Suprapubic skin (tissue), 4 donors: ENCODE measurements at regions not wholly inside any gene's neighbourhood (a gene's known extent, or its start where the extent isn't known, plus 50 kb on each side); places are given as distances from the start of the nearest gene placed in this dataset.

Experiments
- DNase-seq, 2 donors: peaks; one replicate each; pipeline ENCODE4 v3.0.0-alpha.2; 2019; ENCODE audit warnings: low spot score in 2 of 2
- H3K27ac ChIP-seq: fragments of 200-600 bp; sonication (generic); one replicate; pipeline ENCODE4 v1.5.1; 2019
- H3K27me3 ChIP-seq: fragments of 200-600 bp; sonication (generic); one replicate; pipeline ENCODE4 v1.5.1; 2019
- H3K36me3 ChIP-seq: fragments of 200-600 bp; sonication (generic); one replicate; pipeline ENCODE4 v1.5.1; 2019
- H3K4me1 ChIP-seq: fragments of 200-600 bp; sonication (generic); one replicate; pipeline ENCODE4 v1.5.1; 2019
- H3K4me3 ChIP-seq: fragments of 200-600 bp; sonication (generic); one replicate; pipeline ENCODE4 v1.5.1; 2019; ENCODE audit warnings: mild to moderate bottlenecking
- H3K9me3 ChIP-seq: fragments of 200-600 bp; sonication (generic); one replicate; pipeline ENCODE4 v1.5.1; 2019
- CTCF ChIP-seq, 2 donors: fragments of 200-600 bp in 1 of 2; fragments of 450-650 bp in 1 of 2; sonication (generic) in 1 of 2; IDR thresholded peaks; one replicate each; pipeline ENCODE4 v1.5.1; 2016 to 2019; ENCODE audit warnings: antibody characterized with exemption in 2 of 2, mild to moderate bottlenecking in 1 of 2, moderate library complexity in 1 of 2
- EP300 ChIP-seq: sonication (generic); formaldehyde crosslinking; IDR thresholded peaks from one replicate; pipeline ENCODE4 v1.6.1; 2017; ENCODE audit warnings: antibody characterized with exemption
- POLR2A ChIP-seq, 2 donors: fragments of 450-650 bp; IDR thresholded peaks; one replicate each; pipeline ENCODE4 v1.6.1; 2017; ENCODE audit warnings: antibody characterized with exemption in 2 of 2, mild to moderate bottlenecking in 2 of 2, moderate library complexity in 2 of 2
- POLR2AphosphoS5 ChIP-seq, 3 donors: sonication (generic); formaldehyde crosslinking; IDR thresholded peaks; one replicate each; pipeline ENCODE4 v1.6.1; 2017; ENCODE audit warnings: antibody characterized with exemption in 3 of 3
- WGBS: methylation state at CpG from one replicate; pipeline ENCODE4 v1.1.5; 2018; 5-methylcytosine and 5-hydroxymethylcytosine counted together

- no peaks in the 10 kb centered on the region for H3K4me1 ChIP-seq
- WGBS, result 84% methylated on average over 4 of the region's 4 CpGs
- H3K27ac ChIP-seq, result no peak overlapping the region
- H3K27me3 ChIP-seq, result no peaks in the 10 kb centered on the region
- no peaks in the 10 kb centered on the region for H3K9me3 ChIP-seq
- H3K4me3 ChIP-seq, result no peak overlapping the region
- H3K36me3 ChIP-seq, result no peaks in the 10 kb centered on the region
- TF ChIP-seq CTCF (IDR thresholded peaks at IDR 0.05), result no peak
- TF ChIP-seq POLR2A (IDR thresholded peaks at IDR 0.05), result no peak
- TF ChIP-seq POLR2AphosphoS5 (IDR thresholded peaks at IDR 0.05), result no peak
- no peak for TF ChIP-seq EP300
- DNase-seq, result no peak
These were observed 253.7 kb downstream of the MAT2B start for GRCh38 chr5:163759000-163759704.

GRCh38 chr5:163760498-163760897 lies 255.1 kb downstream of the MAT2B start:
- no peaks in the 10 kb centered on the region for H3K9me3 ChIP-seq
- no peak overlapping the region for H3K4me3 ChIP-seq
- H3K27me3 ChIP-seq, result no peaks in the 10 kb centered on the region
- H3K4me1 ChIP-seq, result no peaks in the 10 kb centered on the region
- H3K36me3 ChIP-seq, result no peaks in the 10 kb centered on the region
- H3K27ac ChIP-seq, result no peak overlapping the region
- no peak for TF ChIP-seq CTCF (IDR thresholded peaks at IDR 0.05)
- no peak for TF ChIP-seq POLR2A (IDR thresholded peaks at IDR 0.05)
- no peak for TF ChIP-seq POLR2AphosphoS5 (IDR thresholded peaks at IDR 0.05)
- TF ChIP-seq EP300, result no peak
- WGBS, result 40% methylated on average over 3 of the region's 3 CpGs
- DNase-seq, result no peak

GRCh38 chr5:163766936-163767670 lies 261.7 kb downstream of the MAT2B start:
- Histone ChIP-seq H3K27ac (no peak overlapping the region), H3K36me3 (no peaks in the 10 kb centered on the region), H3K4me3 (no peak overlapping the region), H3K4me1 (no peaks in the 10 kb centered on the region), H3K9me3 (no peaks in the 10 kb centered on the region), H3K27me3 (no peaks in the 10 kb centered on the region)
- DNase-seq, result no peak
- TF ChIP-seq CTCF (IDR thresholded peaks at IDR 0.05) (no peak), POLR2AphosphoS5 (IDR thresholded peaks at IDR 0.05) (no peak), EP300 (no peak), POLR2A (IDR thresholded peaks at IDR 0.05) (no peak)
- WGBS, result 51% methylated on average over 8 of the region's 8 CpGs

GRCh38 chr5:163770625-163771024 lies 265.2 kb downstream of the MAT2B start:
- no peaks in the 10 kb centered on the region for H3K9me3 ChIP-seq
- no peak overlapping the region for H3K27ac ChIP-seq
- 56% methylated on average over 2 of the region's 2 CpGs for WGBS

More at GRCh38 chr5:163770625-163771024, 265.2 kb downstream of the MAT2B start:
- no peak overlapping the region for H3K4me3 ChIP-seq
- no peaks in the 10 kb centered on the region for H3K27me3 ChIP-seq
- DNase-seq, result no peak
- H3K36me3 ChIP-seq, result no peaks in the 10 kb centered on the region
- TF ChIP-seq EP300 (no peak), CTCF (IDR thresholded peaks at IDR 0.05) (no peak), POLR2A (IDR thresholded peaks at IDR 0.05) (no peak), POLR2AphosphoS5 (IDR thresholded peaks at IDR 0.05) (no peak)
- H3K4me1 ChIP-seq, result no peaks in the 10 kb centered on the region
